Transverse colon (tissue), 4 donors: ENCODE measurements at regions not wholly inside any gene's neighbourhood (a gene's known extent, or its start where the extent isn't known, plus 50 kb on each side); places are given as distances from the start of the nearest gene placed in this dataset.

ENCODE experiments used
- EP300 ChIP-seq: sonication (generic); formaldehyde crosslinking; IDR thresholded peaks from one replicate; pipeline ENCODE4 v1.6.1; 2017; ENCODE audit warnings: antibody characterized with exemption, low read depth
- POLR2A ChIP-seq: fragments of 450-650 bp; IDR thresholded peaks from one replicate; pipeline ENCODE4 v1.6.1; 2016; ENCODE audit warnings: antibody characterized with exemption, mild to moderate bottlenecking, moderate library complexity
- POLR2AphosphoS5 ChIP-seq, 3 donors: sonication (generic); formaldehyde crosslinking; IDR thresholded peaks; one replicate each; pipeline ENCODE4 v1.6.1; 2016; ENCODE audit warnings: antibody characterized with exemption in 3 of 3
- TF ChIP-seq, protein P1 (sequence below), 5 experiments: fragments of 200-600 bp in 3 of 5; fragments of 450-650 bp in 2 of 5; sonication (generic) in 3 of 5; IDR thresholded peaks; 1 replicate in 2 of 5; 2 replicates in 3 of 5; pipeline ENCODE4 v1.5.1; 2016 to 2017; ENCODE audit warnings: antibody characterized with exemption in 5 of 5, inconsistent platforms in 3 of 5, mild to moderate bottlenecking in 2 of 5, moderate library complexity in 1 of 5

DNA sequence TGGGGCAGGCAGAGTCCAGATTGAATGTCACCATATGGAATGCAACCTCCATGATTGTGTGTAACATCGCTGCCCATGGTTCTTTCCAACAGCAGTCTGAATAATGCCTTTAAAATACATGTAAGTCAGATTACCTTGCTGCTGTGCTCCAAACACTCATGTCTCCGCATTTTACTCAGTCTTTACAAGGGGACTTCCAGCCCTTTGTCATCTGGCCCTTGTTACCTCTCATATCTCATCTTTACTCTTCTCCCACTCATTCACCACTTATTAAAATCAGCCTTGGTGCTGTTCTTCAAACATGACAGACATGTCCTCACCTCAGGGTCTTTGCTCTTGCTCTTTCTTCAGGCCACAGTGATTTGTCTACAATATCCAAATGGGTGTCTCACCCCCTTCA, 200.4 kb upstream of the GYPA start:
- TF ChIP-seq, protein P1, sequence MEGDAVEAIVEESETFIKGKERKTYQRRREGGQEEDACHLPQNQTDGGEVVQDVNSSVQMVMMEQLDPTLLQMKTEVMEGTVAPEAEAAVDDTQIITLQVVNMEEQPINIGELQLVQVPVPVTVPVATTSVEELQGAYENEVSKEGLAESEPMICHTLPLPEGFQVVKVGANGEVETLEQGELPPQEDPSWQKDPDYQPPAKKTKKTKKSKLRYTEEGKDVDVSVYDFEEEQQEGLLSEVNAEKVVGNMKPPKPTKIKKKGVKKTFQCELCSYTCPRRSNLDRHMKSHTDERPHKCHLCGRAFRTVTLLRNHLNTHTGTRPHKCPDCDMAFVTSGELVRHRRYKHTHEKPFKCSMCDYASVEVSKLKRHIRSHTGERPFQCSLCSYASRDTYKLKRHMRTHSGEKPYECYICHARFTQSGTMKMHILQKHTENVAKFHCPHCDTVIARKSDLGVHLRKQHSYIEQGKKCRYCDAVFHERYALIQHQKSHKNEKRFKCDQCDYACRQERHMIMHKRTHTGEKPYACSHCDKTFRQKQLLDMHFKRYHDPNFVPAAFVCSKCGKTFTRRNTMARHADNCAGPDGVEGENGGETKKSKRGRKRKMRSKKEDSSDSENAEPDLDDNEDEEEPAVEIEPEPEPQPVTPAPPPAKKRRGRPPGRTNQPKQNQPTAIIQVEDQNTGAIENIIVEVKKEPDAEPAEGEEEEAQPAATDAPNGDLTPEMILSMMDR (IDR thresholded peaks at IDR 0.05) = no peak
- no peak for TF ChIP-seq EP300
- no peak for TF ChIP-seq POLR2A
- no peak for TF ChIP-seq POLR2AphosphoS5 (IDR thresholded peaks at IDR 0.05)
